H1 (cell line): ENCODE measurements at regions not wholly inside any gene's neighbourhood (a gene's known extent, or its start where the extent isn't known, plus 50 kb on each side); places are given as distances from the start of the nearest gene placed in this dataset.

ENCODE experiments used
- CTCF ChIA-PET: fragments of 300-600 bp; sonication (Branson Sonifier 250); formaldehyde crosslinking; loops from one replicate; lab custom pipeline; 2021; ENCODE audit not compliant: partially characterized antibody; lab: Charles Lee
- POLR2A ChIA-PET: fragments of 300-600 bp; sonication (Branson Sonifier 250); formaldehyde crosslinking; loops from one replicate; lab custom pipeline; 2021; ENCODE audit warnings: inconsistent platforms; ENCODE audit not compliant: partially characterized antibody; lab: Charles Lee
- DNase-seq, 2 experiments: peaks; one replicate each; pipeline versions ENCODE4 v3.0.0 to v3.0.0-alpha.2; 2010 to 2022; ENCODE audit warnings: low spot score in 2 of 2, low read depth in 1 of 2, mixed read lengths in 1 of 2
- FAIRE-seq: peaks from 2 replicates; lab custom pipeline; 2011; peaks lifted over from hg19 to GRCh38; lab: Jason Lieb, UNC
- H2AFZ ChIP-seq: 2 replicates; pipeline ENCODE4 v1.8.1; 2012; ENCODE audit warnings: low read length, inconsistent platforms
- H2AK5ac ChIP-seq: 2 replicates; pipeline ENCODE4 v1.6.1; 2013; ENCODE audit warnings: low read depth, low read length
- H2BK120ac ChIP-seq: replicated peaks from 2 replicates; pipeline ENCODE3; 2013; ENCODE audit warnings: low read depth, low read length, inconsistent platforms
- H2BK12ac ChIP-seq: 2 replicates; pipeline ENCODE4 v1.6.1; 2013; ENCODE audit warnings: low read depth, low read length
- H2BK15ac ChIP-seq: 2 replicates; pipeline ENCODE4 v1.6.1; 2013; ENCODE audit warnings: low read length
- H2BK20ac ChIP-seq: 2 replicates; pipeline ENCODE4 v1.6.1; 2013; ENCODE audit warnings: low read length
- H2BK5ac ChIP-seq: 2 replicates; pipeline ENCODE4 v1.6.1; 2013; ENCODE audit warnings: low read depth, low read length
- H3K14ac ChIP-seq: 2 replicates; pipeline ENCODE4 v1.6.1; 2013; ENCODE audit warnings: inconsistent platforms; ENCODE audit not compliant: insufficient read length
- H3K18ac ChIP-seq: 2 replicates; pipeline ENCODE4 v1.6.1; 2013; ENCODE audit warnings: low read length; ENCODE audit errors: extremely low read depth
- H3K23ac ChIP-seq: 2 replicates; pipeline ENCODE4 v1.6.1; 2013; ENCODE audit warnings: inconsistent platforms; ENCODE audit not compliant: insufficient read length
- H3K23me2 ChIP-seq: 2 replicates; pipeline ENCODE4 v1.6.1; 2013; ENCODE audit warnings: low read depth, low read length
- H3K27ac ChIP-seq: 2 replicates; pipeline ENCODE4 v1.6.1; 2011; ENCODE audit warnings: low read depth, low read length, inconsistent platforms
- H3K27me3 ChIP-seq, 4 experiments: replicated peaks in 1 of 4; 1 replicate in 1 of 4; 2 replicates in 3 of 4; pipeline versions ENCODE4 v1.6.1 to v1.8.1; 2011 to 2013; ENCODE audit warnings: low read length in 3 of 4, mild to moderate bottlenecking in 3 of 4, inconsistent platforms in 2 of 4, mixed read lengths in 2 of 4, moderate library complexity in 1 of 4; ENCODE audit not compliant: control insufficient read depth in 3 of 4, insufficient read depth in 3 of 4; ENCODE audit errors: extremely low read depth in 1 of 4
- H3K36me3 ChIP-seq, 4 experiments: 2 replicates each; pipeline versions ENCODE4 v1.6.1 to v1.8.1; 2011 to 2013; ENCODE audit warnings: mild to moderate bottlenecking in 4 of 4, low read length in 3 of 4, moderate library complexity in 2 of 4, control low read depth in 1 of 4, inconsistent platforms in 1 of 4; ENCODE audit not compliant: insufficient read depth in 4 of 4, control insufficient read depth in 2 of 4
- H3K4ac ChIP-seq: replicated peaks from 2 replicates; pipeline ENCODE3; 2013; ENCODE audit warnings: low read length, low read depth, mixed read lengths, inconsistent platforms; ENCODE audit not compliant: insufficient read length
- H3K4me1 ChIP-seq, 4 experiments: replicated peaks in 1 of 4; 1 replicate in 1 of 4; 2 replicates in 3 of 4; pipeline versions ENCODE4 v1.6.1 to v1.8.1; 2011 to 2013; ENCODE audit warnings: low read length in 3 of 4, inconsistent platforms in 2 of 4, mixed read lengths in 1 of 4; ENCODE audit not compliant: insufficient read depth in 4 of 4, control insufficient read depth in 3 of 4
- H3K4me2 ChIP-seq, 2 experiments: 2 replicates each; pipeline versions ENCODE4 v1.6.1 to v1.8.1; 2011 to 2013; ENCODE audit warnings: low read depth in 2 of 2, low read length in 2 of 2, control low read depth in 1 of 2, inconsistent platforms in 1 of 2, mild to moderate bottlenecking in 1 of 2; ENCODE audit not compliant: insufficient read depth in 1 of 2
- H3K4me3 ChIP-seq, 4 experiments: fragments of 200-600, 300-600 bp in 1 of 4; sonication (generic), shearing (Covaris generic), sonication (Bioruptor Twin) in 1 of 4; 2 replicates each; pipeline versions ENCODE4 v1.5.1 to v1.8.1; 2011 to 2016; ENCODE audit warnings: low read length in 4 of 4, low read depth in 3 of 4, control low read depth in 2 of 4, inconsistent platforms in 2 of 4, mild to moderate bottlenecking in 2 of 4, mixed read lengths in 1 of 4, moderate library complexity in 1 of 4; ENCODE audit not compliant: insufficient read depth in 2 of 4; ENCODE audit errors: extremely low read depth in 1 of 4
- H3K56ac ChIP-seq: replicated peaks from 2 replicates; pipeline ENCODE3; 2013; ENCODE audit warnings: low read depth, mild to moderate bottlenecking, mixed read lengths, low read length, inconsistent platforms; ENCODE audit not compliant: insufficient read length
- H3K79me1 ChIP-seq: 2 replicates; pipeline ENCODE4 v1.6.1; 2013; ENCODE audit warnings: low read depth, low read length, control low read depth
- H3K79me2 ChIP-seq, 2 experiments: 2 replicates each; pipeline versions ENCODE4 v1.6.1 to v1.8.1; 2012 to 2013; ENCODE audit warnings: low read length in 2 of 2, mild to moderate bottlenecking in 2 of 2, inconsistent platforms in 1 of 2; ENCODE audit not compliant: insufficient read depth in 2 of 2, control insufficient read depth in 1 of 2
- H3K9ac ChIP-seq, 4 experiments: replicated peaks in 1 of 4; 1 replicate in 1 of 4; 2 replicates in 3 of 4; pipeline versions ENCODE4 v1.6.1 to v1.8.1; 2011 to 2013; ENCODE audit warnings: low read depth in 3 of 4, low read length in 3 of 4, control low read depth in 2 of 4, mild to moderate bottlenecking in 2 of 4, moderate library complexity in 2 of 4, inconsistent platforms in 1 of 4; ENCODE audit errors: extremely low read depth in 1 of 4
- H3K9me3 ChIP-seq, 2 experiments: 2 replicates each; pipeline versions ENCODE4 v1.6.1 to v1.8.1; 2012 to 2013; ENCODE audit warnings: mild to moderate bottlenecking in 2 of 2, moderate library complexity in 2 of 2, control low read depth in 1 of 2, inconsistent platforms in 1 of 2, low read depth in 1 of 2, low read length in 1 of 2, mixed read lengths in 1 of 2; ENCODE audit not compliant: insufficient read depth in 2 of 2
- H4K20me1 ChIP-seq, 2 experiments: replicated peaks in 1 of 2; 2 replicates each; pipeline versions ENCODE3 to v1.8.1; 2011 to 2013; ENCODE audit warnings: inconsistent platforms in 2 of 2, low read length in 2 of 2, mild to moderate bottlenecking in 1 of 2; ENCODE audit not compliant: insufficient read depth in 2 of 2, control insufficient read depth in 1 of 2
- H4K5ac ChIP-seq: 2 replicates; pipeline ENCODE4 v1.6.1; 2013; ENCODE audit warnings: low read length, low read depth, mixed read lengths, inconsistent platforms; ENCODE audit not compliant: insufficient read length
- H4K8ac ChIP-seq: 2 replicates; pipeline ENCODE4 v1.8.0; 2013; ENCODE audit warnings: mild to moderate bottlenecking, moderate library complexity, low read length, inconsistent platforms; ENCODE audit not compliant: insufficient read depth; ENCODE audit errors: extremely low read depth
- H4K91ac ChIP-seq: replicated peaks from 2 replicates; pipeline ENCODE3; 2013; ENCODE audit warnings: low read length, mixed read lengths, inconsistent platforms; ENCODE audit not compliant: insufficient read length
- BCL11A ChIP-seq, 2 experiments: IDR thresholded peaks; one replicate each; pipeline ENCODE4 v1.6.1; 2011; ENCODE audit warnings: low read depth in 2 of 2, low read length in 2 of 2, mild to moderate bottlenecking in 2 of 2
- CBX8 ChIP-seq: fragments of 300-800, 300-1000 bp; sonication (generic); IDR thresholded peaks from 2 replicates; pipeline ENCODE4 v1.7.1; 2016; ENCODE audit warnings: low read depth, low read length, borderline replicate concordance
- E2F6 ChIP-seq: IDR thresholded peaks from 2 replicates; pipeline ENCODE4 v1.6.1; 2012; ENCODE audit warnings: inconsistent platforms
- FOSL1 ChIP-seq: IDR thresholded peaks from 2 replicates; pipeline ENCODE4 v1.6.1; 2011; ENCODE audit warnings: mild to moderate bottlenecking, low read depth, low read length, moderate library complexity; ENCODE audit not compliant: insufficient read depth
- RBBP5 ChIP-seq: IDR thresholded peaks from 2 replicates; pipeline ENCODE4 v1.7.1; 2012; ENCODE audit warnings: low read depth, mild to moderate bottlenecking, inconsistent platforms, low read length, moderate library complexity, borderline replicate concordance
- YY1 ChIP-seq: IDR thresholded peaks from 2 replicates; pipeline ENCODE4 v1.6.1; 2011; ENCODE audit warnings: low read depth, mild to moderate bottlenecking, low read length
- WGBS, 2 experiments: shearing (Covaris generic) in 1 of 2; methylation state at CpG; one replicate each; pipeline versions ENCODE4 v1.1.6 to v1.1.7; 2013 to 2015; ENCODE audit warnings: low lambda C conversion rate in 2 of 2, mixed read lengths in 2 of 2, inconsistent platforms in 1 of 2, low coverage in 1 of 2, missing lambda C conversion rate in 1 of 2; ENCODE audit not compliant: insufficient replicate concordance in 2 of 2, insufficient coverage in 1 of 2, insufficient read length in 1 of 2; ENCODE audit errors: extremely low coverage in 1 of 2, missing lambda C conversion rate in 1 of 2; 5-methylcytosine and 5-hydroxymethylcytosine counted together

GRCh38 chrX:13253223-13253622 lies 66.6 kb downstream of the ATXN3L start:
- Histone ChIP-seq H3K4me3 (no peak overlapping the region), H4K5ac (no peak overlapping the region), H2BK120ac (no peak overlapping the region), H2BK15ac (no peak overlapping the region), H4K20me1 (no peaks in the 10 kb centered on the region), H3K9ac (no peak overlapping the region), H2BK12ac (no peak overlapping the region), H3K79me2 (no peaks in the 10 kb centered on the region), H2BK5ac (no peak overlapping the region), H3K14ac (no peak overlapping the region), H3K23ac (no peak overlapping the region), H3K27ac (no peak overlapping the region), H2AFZ (no peak overlapping the region), H3K18ac (no peak overlapping the region; the same call in 1 of the 2 replicates), H3K23me2 (no peaks in the 10 kb centered on the region), H3K36me3 (no peaks in the 10 kb centered on the region), H4K91ac (no peak overlapping the region), H4K8ac (no peak overlapping the region), H3K4me2 (no peak overlapping the region), H3K56ac (no peak overlapping the region), H3K27me3 (no peaks in the 10 kb centered on the region), H3K79me1 (no peaks in the 10 kb centered on the region), H2AK5ac (no peak overlapping the region), H3K4ac (no peak overlapping the region), H3K4me1 (peaks cover 0 to 3% (median 0%) of the 10 kb centered on the region in 4 experiments; a peak in 2 of 7 replicates), H3K9me3 (no peaks in the 10 kb centered on the region), H2BK20ac (no peak overlapping the region)
- 86% methylated on average over 3 of the region's 3 CpGs; no CpG with 5 or more reads in 1 of the 2 experiments for WGBS, 2 experiments
- ChIA-PET CTCF (no interaction called here), POLR2A (no interaction called here)
- no peak for TF ChIP-seq CBX8
- TF ChIP-seq BCL11A (IDR thresholded peaks at IDR 0.05; ENCODE audit: low read depth in 2 of 2, low read length in 2 of 2), result no peak
- no peak for TF ChIP-seq E2F6
- TF ChIP-seq FOSL1, result no peak
- TF ChIP-seq RBBP5, result no peak
- TF ChIP-seq YY1, result no peak
- FAIRE-seq (no peak), DNase-seq (no peak)
